Heart right ventricle (tissue), 16 donors: ENCODE measurements at regions not wholly inside any gene's neighbourhood (a gene's known extent, or its start where the extent isn't known, plus 50 kb on each side); places are given as distances from the start of the nearest gene placed in this dataset.

Experiments
- ATAC-seq, 8 donors: fragments of 200-7000 bp; cut with Tn5 transposase; one replicate each; pipeline ENCODE4 v1.9.1; 2020; ENCODE audit warnings: mild to moderate bottlenecking in 8 of 8, moderate library complexity in 8 of 8, moderate number of reproducible peaks in 1 of 8
- DNase-seq, 2 donors: peaks; one replicate each; pipeline ENCODE4 v3.0.0-alpha.2; 2020
- H3K27ac ChIP-seq, 10 donors: fragments of 200-600 bp; sonication (generic) in 2 of 10; one replicate each; pipeline versions ENCODE4 v1.5.0 to v1.8.0; 2020 to 2022; ENCODE audit warnings: mild to moderate bottlenecking in 3 of 10
- H3K27me3 ChIP-seq, 7 donors: fragments of 200-600 bp; one replicate each; pipeline ENCODE4 v1.8.0; 2021 to 2022; ENCODE audit warnings: mild to moderate bottlenecking in 2 of 7
- H3K36me3 ChIP-seq, 9 donors: fragments of 200-600 bp; sonication (generic) in 1 of 9; one replicate each; pipeline versions ENCODE4 v1.5.0 to v1.8.0; 2020 to 2022; ENCODE audit warnings: mild to moderate bottlenecking in 2 of 9
- H3K4me1 ChIP-seq, 9 donors: fragments of 200-600 bp; sonication (generic) in 1 of 9; one replicate each; pipeline versions ENCODE4 v1.5.0 to v1.8.0; 2020 to 2022; ENCODE audit warnings: mild to moderate bottlenecking in 4 of 9
- H3K4me3 ChIP-seq, 10 donors: fragments of 200-600 bp; sonication (generic) in 2 of 10; one replicate each; pipeline versions ENCODE4 v1.5.0 to v1.8.0; 2020 to 2022; ENCODE audit warnings: mild to moderate bottlenecking in 7 of 10, moderate library complexity in 2 of 10
- H3K9me3 ChIP-seq, 11 donors: fragments of 200-600 bp in 10 of 11; sonication (generic) in 2 of 11; one replicate each; pipeline versions ENCODE4 v1.5.0 to v1.8.0; 2013 to 2022; ENCODE audit warnings: mild to moderate bottlenecking in 2 of 11, control low read depth in 1 of 11, moderate library complexity in 1 of 11
- CTCF ChIP-seq, 9 donors: fragments of 200-600 bp; sonication (generic) in 2 of 9; IDR thresholded peaks; one replicate each; pipeline versions ENCODE4 v1.5.0 to v1.8.0; 2021 to 2022; ENCODE audit warnings: antibody characterized with exemption in 9 of 9, mild to moderate bottlenecking in 5 of 9, moderate library complexity in 1 of 9
- WGBS, 2 donors: extraction: QIAGEN DNeasy Blood & Tissue Kit; methylation state at CpG; one replicate each; pipeline ENCODE4 v1.1.7; 2013; ENCODE audit warnings: inconsistent platforms in 1 of 2; 5-methylcytosine and 5-hydroxymethylcytosine counted together
- intact Hi-C, 10 donors: fragments of 100-400 bp; cut with DNase I; formaldehyde crosslinking; loops; one replicate each; pipeline versions ENCODE4 v1.11.1 to v1.14.2; 2022
- donor health status: Arrhythmogenic right ventricular cardiomyopathy.
- donor health status: ischemic (EF 13 %, LVEDD 7.1; RV severe dilation, severe dysfunction).
- donor health status: healthy with polysubstance abuse.
- donor health status: DM: no; HTN: yes; CAD: no.
- donor health status: DM: no; HTN: no; CAD: no.
- donor health status: ischemic (EF 25% LVEDD 6.9; RV normal size, moderate dysfunction).
- donor health status: ischemic (EF 25% LVEDD 5.7; RV mildly dilated, moderate dysfunction).
- donor health status: healthy.
- donor health status: DM: yes; HTN: yes; CAD: no.
- donor health status: Ischemic cardiomyopathy.
- donor health status: ischemic (EF 35%, LVEDD 5.7; RV mildly dilated, moderate dysfunction).
- donor health status: nonischemic (EF 11% LVEDD 7.7; RV severe dilation, severe dysfunction).
- donor health status: DM: yes; HTN: yes; CAD: no.
- donor health status: PGD.
- donor health status: ischemic (EF 29% LVEDD 5.4; RV normal size, mild dysfunction).
- donor health status: nonischemic (EF 23%, LVEDD 6.1; RV moderate dilation, normal function).

- no peak for DNase-seq
- ATAC-seq, result no peak
- Histone ChIP-seq H3K27me3 (no peaks in the 10 kb centered on the region), H3K9me3 (no peaks in the 10 kb centered on the region), H3K4me3 (no peak overlapping the region), H3K36me3 (no peaks in the 10 kb centered on the region), H3K4me1 (peaks cover 0 to 18% (median 9%) of the 10 kb centered on the region in 9 donors), H3K27ac (no peak overlapping the region)
- intact Hi-C loops, result no loop called here
- WGBS, 2 donors, result 92% methylated on average over 29 of the region's 29 CpGs
- no peak for TF ChIP-seq CTCF (IDR thresholded peaks at IDR 0.05)
These were observed 290.2 kb upstream of the IRX1 start for GRCh38 chr5:3305432-3305831.

GRCh38 chr5:3304346-3304745, 291.3 kb upstream of the IRX1 start:
- WGBS, 2 donors, result 79% methylated on average over 10 of the region's 10 CpGs
- intact Hi-C loops, result no loop called here
- TF ChIP-seq CTCF (IDR thresholded peaks at IDR 0.05), result no peak

GRCh38 chr5:3303777-3304176, 291.9 kb upstream of the IRX1 start:
- Histone ChIP-seq H3K4me1 (peaks cover 0 to 18% (median 9%) of the 10 kb centered on the region in 9 donors), H3K9me3 (no peaks in the 10 kb centered on the region), H3K4me3 (peak overlapping the region in 1 of 10 donors; percentile 10), H3K27ac (peak overlapping the region in 2 of 10 donors; percentile 24 to 37), H3K27me3 (peaks cover 0 to 8% (median 0%) of the 10 kb centered on the region in 7 donors), H3K36me3 (no peaks in the 10 kb centered on the region)
- ATAC-seq, result peak in 3 of 8 donors; percentile 20 to 63 (median 44)
- intact Hi-C loops, result no loop called here
- TF ChIP-seq CTCF (IDR thresholded peaks at IDR 0.05), result no peak
- DNase-seq, result no peak
- WGBS, 2 donors, result 32 to 41% methylated on average over 3 of the region's 3 CpGs

More at GRCh38 chr5:3304346-3304745, 291.3 kb upstream of the IRX1 start:
- H3K27ac ChIP-seq, result peak overlapping the region in 1 of 10 donors; percentile 37
- no peaks in the 10 kb centered on the region for H3K9me3 ChIP-seq
- no peaks in the 10 kb centered on the region for H3K36me3 ChIP-seq
- H3K27me3 ChIP-seq, result peaks cover 0 to 3% (median 0%) of the 10 kb centered on the region in 7 donors
- no peak for DNase-seq
- no peak for ATAC-seq
- peaks cover 0 to 18% (median 9%) of the 10 kb centered on the region in 9 donors for H3K4me1 ChIP-seq
- H3K4me3 ChIP-seq, result no peak overlapping the region

- 53 to 58% methylated on average over 1 of the region's 1 CpG for WGBS, 2 donors
- Histone ChIP-seq H3K27ac (no peak overlapping the region), H3K4me3 (no peak overlapping the region), H3K27me3 (peaks cover 0 to 11% (median 0%) of the 10 kb centered on the region in 7 donors), H3K9me3 (no peaks in the 10 kb centered on the region), H3K36me3 (no peaks in the 10 kb centered on the region), H3K4me1 (peaks cover 0 to 18% (median 9%) of the 10 kb centered on the region in 9 donors)
- ATAC-seq (no peak), DNase-seq (no peak)
- intact Hi-C loops, result no loop called here
- no peak for TF ChIP-seq CTCF (IDR thresholded peaks at IDR 0.05)
These were observed 293.4 kb upstream of the IRX1 start for GRCh38 chr5:3302228-3302627.
